ENCODE measurements at regions not wholly inside any gene's neighbourhood (a gene's known extent, or its start where the extent isn't known, plus 50 kb on each side); places are given as distances from the start of the nearest gene placed in this dataset.

DNA sequence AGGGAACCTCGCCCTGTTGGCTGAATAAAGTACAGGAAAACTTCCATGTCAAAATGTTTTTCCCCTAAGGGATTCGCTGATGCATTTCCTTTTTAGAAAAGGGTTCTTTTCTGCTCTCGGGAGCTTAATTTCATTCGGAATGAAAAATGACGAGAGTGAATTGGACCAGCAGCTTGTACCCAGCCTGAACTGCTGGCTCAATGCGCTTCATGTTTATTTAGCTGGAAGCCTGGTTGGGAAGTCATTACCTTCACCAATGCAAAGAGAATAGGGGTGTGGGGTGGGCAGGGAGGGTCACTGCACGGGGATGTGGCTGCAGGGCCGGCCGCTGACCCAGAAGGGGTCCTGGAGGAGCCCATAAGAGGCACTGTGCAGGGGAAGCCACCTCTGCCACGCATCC is 207.7 kb downstream of the ENGASE start:
- Histone ChIP-seq H3K9me2 (ENCODE audit: insufficient read depth, low read length) (no peaks in the 10 kb centered on the region), H3K27ac (ENCODE audit: low read length) (no peak overlapping the region), H3K4me2 (ENCODE audit: low read length) (no peak overlapping the region), H3K79me2 (replicated peaks; ENCODE audit: insufficient read depth, low read length) (no peaks in the 10 kb centered on the region), H4K20me1 (ENCODE audit: insufficient read depth) (no peaks in the 10 kb centered on the region), H3K27me3 (ENCODE audit: insufficient read depth, low read depth, low read length) (no peaks in the 10 kb centered on the region), H3F3A (ENCODE audit: insufficient read depth, low read length, poor library complexity, severe bottlenecking) (no peaks in the 10 kb centered on the region), H2AFZ (ENCODE audit: low read depth, low read length) (no peak overlapping the region), H3K9ac (ENCODE audit: low read length) (no peak overlapping the region), H3K9me3 (ENCODE audit: low read length) (no peaks in the 10 kb centered on the region), H3K36me3 (ENCODE audit: insufficient read depth, low read length) (no peaks in the 10 kb centered on the region), H3K4me3 (ENCODE audit: low read length) (no peak overlapping the region)
- TF ChIP-seq TAF1 (IDR thresholded peaks at IDR 0.05; ENCODE audit: low read depth) (no peak), SMC3 (conservative IDR thresholded peaks at IDR 0.05; ENCODE audit: poor library complexity) (no peak), EZH2 (IDR thresholded peaks at IDR 0.05; ENCODE audit: borderline replicate concordance, insufficient read depth, low read length, poor library complexity, severe bottlenecking) (no peak), RAD21 (conservative IDR thresholded peaks at IDR 0.05) (no peak)
- TF ChIP-seq, protein P1, sequence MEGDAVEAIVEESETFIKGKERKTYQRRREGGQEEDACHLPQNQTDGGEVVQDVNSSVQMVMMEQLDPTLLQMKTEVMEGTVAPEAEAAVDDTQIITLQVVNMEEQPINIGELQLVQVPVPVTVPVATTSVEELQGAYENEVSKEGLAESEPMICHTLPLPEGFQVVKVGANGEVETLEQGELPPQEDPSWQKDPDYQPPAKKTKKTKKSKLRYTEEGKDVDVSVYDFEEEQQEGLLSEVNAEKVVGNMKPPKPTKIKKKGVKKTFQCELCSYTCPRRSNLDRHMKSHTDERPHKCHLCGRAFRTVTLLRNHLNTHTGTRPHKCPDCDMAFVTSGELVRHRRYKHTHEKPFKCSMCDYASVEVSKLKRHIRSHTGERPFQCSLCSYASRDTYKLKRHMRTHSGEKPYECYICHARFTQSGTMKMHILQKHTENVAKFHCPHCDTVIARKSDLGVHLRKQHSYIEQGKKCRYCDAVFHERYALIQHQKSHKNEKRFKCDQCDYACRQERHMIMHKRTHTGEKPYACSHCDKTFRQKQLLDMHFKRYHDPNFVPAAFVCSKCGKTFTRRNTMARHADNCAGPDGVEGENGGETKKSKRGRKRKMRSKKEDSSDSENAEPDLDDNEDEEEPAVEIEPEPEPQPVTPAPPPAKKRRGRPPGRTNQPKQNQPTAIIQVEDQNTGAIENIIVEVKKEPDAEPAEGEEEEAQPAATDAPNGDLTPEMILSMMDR (IDR thresholded peaks at IDR 0.05; ENCODE audit: poor library complexity, severe bottlenecking) = no peak

DNA sequence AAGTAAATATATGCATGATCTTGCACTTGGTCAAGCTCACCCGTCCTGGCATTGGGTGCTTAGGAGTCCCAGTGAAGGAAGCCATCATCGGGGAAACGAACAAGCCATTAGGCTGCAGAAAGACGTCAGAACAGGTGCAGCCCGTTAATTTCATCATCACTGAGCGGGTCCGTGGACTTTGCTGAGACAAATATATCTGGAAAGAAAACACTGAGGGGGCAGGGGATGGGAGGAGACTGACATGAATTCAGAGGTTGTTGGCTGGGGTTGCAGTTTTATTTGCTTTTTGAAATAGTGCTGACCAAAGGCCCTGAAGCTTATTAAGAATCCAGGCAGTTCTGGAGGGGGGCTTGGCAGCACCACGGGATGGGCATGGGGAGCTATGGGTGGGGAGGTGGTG is 207.2 kb downstream of the ENGASE start:
- no peak for TF ChIP-seq MXI1 (conservative IDR thresholded peaks at IDR 0.05; ENCODE audit: poor library complexity, severe bottlenecking)
- TF ChIP-seq, protein P2, sequence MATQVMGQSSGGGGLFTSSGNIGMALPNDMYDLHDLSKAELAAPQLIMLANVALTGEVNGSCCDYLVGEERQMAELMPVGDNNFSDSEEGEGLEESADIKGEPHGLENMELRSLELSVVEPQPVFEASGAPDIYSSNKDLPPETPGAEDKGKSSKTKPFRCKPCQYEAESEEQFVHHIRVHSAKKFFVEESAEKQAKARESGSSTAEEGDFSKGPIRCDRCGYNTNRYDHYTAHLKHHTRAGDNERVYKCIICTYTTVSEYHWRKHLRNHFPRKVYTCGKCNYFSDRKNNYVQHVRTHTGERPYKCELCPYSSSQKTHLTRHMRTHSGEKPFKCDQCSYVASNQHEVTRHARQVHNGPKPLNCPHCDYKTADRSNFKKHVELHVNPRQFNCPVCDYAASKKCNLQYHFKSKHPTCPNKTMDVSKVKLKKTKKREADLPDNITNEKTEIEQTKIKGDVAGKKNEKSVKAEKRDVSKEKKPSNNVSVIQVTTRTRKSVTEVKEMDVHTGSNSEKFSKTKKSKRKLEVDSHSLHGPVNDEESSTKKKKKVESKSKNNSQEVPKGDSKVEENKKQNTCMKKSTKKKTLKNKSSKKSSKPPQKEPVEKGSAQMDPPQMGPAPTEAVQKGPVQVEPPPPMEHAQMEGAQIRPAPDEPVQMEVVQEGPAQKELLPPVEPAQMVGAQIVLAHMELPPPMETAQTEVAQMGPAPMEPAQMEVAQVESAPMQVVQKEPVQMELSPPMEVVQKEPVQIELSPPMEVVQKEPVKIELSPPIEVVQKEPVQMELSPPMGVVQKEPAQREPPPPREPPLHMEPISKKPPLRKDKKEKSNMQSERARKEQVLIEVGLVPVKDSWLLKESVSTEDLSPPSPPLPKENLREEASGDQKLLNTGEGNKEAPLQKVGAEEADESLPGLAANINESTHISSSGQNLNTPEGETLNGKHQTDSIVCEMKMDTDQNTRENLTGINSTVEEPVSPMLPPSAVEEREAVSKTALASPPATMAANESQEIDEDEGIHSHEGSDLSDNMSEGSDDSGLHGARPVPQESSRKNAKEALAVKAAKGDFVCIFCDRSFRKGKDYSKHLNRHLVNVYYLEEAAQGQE (IDR thresholded peaks at IDR 0.05; ENCODE audit: borderline replicate concordance) = no peak
- TF ChIP-seq SMC3 (conservative IDR thresholded peaks at IDR 0.05; ENCODE audit: poor library complexity) = no peak
- no peak for TF ChIP-seq EZH2 (IDR thresholded peaks at IDR 0.05; ENCODE audit: borderline replicate concordance, insufficient read depth, low read length, poor library complexity, severe bottlenecking)
- TF ChIP-seq, protein P1 (IDR thresholded peaks at IDR 0.05; ENCODE audit: poor library complexity, severe bottlenecking) = no peak
- no peak for TF ChIP-seq TAF1 (IDR thresholded peaks at IDR 0.05; ENCODE audit: low read depth)
- TF ChIP-seq EP300 (conservative IDR thresholded peaks at IDR 0.05; ENCODE audit: poor library complexity, severe bottlenecking) = no peak
- TF ChIP-seq RAD21 (conservative IDR thresholded peaks at IDR 0.05) = no peak
- TF ChIP-seq POLR2AphosphoS5 (IDR thresholded peaks at IDR 0.05) = no peak
- Histone ChIP-seq H3K27ac (ENCODE audit: low read length) (no peak overlapping the region), H2AFZ (ENCODE audit: low read depth, low read length) (no peak overlapping the region), H3F3A (ENCODE audit: insufficient read depth, low read length, poor library complexity, severe bottlenecking) (no peaks in the 10 kb centered on the region), H3K9ac (ENCODE audit: low read length) (no peak overlapping the region), H3K4me2 (ENCODE audit: low read length) (no peak overlapping the region), H3K4me3 (ENCODE audit: low read length) (no peak overlapping the region), H3K27me3 (ENCODE audit: insufficient read depth, low read depth, low read length) (no peaks in the 10 kb centered on the region), H3K9me3 (ENCODE audit: low read length) (no peaks in the 10 kb centered on the region), H3K79me2 (replicated peaks; ENCODE audit: insufficient read depth, low read length) (no peaks in the 10 kb centered on the region), H4K20me1 (ENCODE audit: insufficient read depth) (no peaks in the 10 kb centered on the region), H3K36me3 (ENCODE audit: insufficient read depth, low read length) (no peaks in the 10 kb centered on the region), H3K9me2 (ENCODE audit: insufficient read depth, low read length) (no peaks in the 10 kb centered on the region)

Measured in neural cell (in vitro differentiated cells).